ENCODE measurements at regions not wholly inside any gene's neighbourhood (a gene's known extent, or its start where the extent isn't known, plus 50 kb on each side); places are given as distances from the start of the nearest gene placed in this dataset.

DNA sequence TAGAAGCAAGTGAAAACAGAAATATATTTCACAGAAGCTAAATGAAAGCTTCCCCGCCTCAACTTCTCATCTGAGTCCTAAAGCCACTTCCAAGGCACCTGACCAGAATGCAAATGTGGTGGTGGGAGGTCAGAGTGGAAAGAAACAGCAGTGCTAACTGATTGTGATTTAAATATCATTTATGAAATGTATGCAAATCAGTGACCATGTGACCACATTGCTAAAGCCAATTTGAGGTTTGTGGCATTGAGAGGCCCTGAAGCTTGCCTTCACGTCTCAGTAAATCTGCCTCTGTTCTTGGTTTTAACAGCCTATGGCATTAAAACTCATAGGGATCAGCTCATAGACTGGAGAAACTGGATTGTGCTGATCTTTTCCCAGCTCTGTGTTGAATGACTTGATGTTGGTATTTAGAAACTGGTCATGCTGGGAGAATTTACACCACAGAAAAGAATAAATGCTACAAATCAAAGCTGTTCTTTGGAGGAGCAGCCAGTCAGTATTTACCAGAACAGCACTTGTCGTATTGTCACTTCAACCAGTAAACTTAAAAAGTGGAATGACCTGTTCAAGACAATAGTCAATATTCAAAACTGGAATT, 481.4 kb upstream of the ALCAM start:
- Histone ChIP-seq H3K27me3 (ENCODE audit: control insufficient read depth in 2 of 2, insufficient read depth in 2 of 2, low read length in 2 of 2) (no peaks in the 10 kb centered on the region), H3K4me3 (ENCODE audit: low read length in 2 of 2) (no peak overlapping the region), H3K27ac (ENCODE audit: low read depth in 2 of 2, low read length in 2 of 2) (no peak overlapping the region), H3K9me3 (ENCODE audit: control insufficient read depth in 2 of 2, low read length in 2 of 2) (no peaks in the 10 kb centered on the region), H3K4me1 (ENCODE audit: control insufficient read depth in 2 of 2, insufficient read depth in 2 of 2, low read length in 2 of 2) (no peaks in the 10 kb centered on the region), H3K9ac (ENCODE audit: low read depth in 1 of 2, low read length in 2 of 2) (no peak overlapping the region), H3K36me3 (ENCODE audit: control insufficient read depth in 2 of 2, insufficient read depth in 2 of 2, low read length in 2 of 2) (no peaks in the 10 kb centered on the region)

DNA sequence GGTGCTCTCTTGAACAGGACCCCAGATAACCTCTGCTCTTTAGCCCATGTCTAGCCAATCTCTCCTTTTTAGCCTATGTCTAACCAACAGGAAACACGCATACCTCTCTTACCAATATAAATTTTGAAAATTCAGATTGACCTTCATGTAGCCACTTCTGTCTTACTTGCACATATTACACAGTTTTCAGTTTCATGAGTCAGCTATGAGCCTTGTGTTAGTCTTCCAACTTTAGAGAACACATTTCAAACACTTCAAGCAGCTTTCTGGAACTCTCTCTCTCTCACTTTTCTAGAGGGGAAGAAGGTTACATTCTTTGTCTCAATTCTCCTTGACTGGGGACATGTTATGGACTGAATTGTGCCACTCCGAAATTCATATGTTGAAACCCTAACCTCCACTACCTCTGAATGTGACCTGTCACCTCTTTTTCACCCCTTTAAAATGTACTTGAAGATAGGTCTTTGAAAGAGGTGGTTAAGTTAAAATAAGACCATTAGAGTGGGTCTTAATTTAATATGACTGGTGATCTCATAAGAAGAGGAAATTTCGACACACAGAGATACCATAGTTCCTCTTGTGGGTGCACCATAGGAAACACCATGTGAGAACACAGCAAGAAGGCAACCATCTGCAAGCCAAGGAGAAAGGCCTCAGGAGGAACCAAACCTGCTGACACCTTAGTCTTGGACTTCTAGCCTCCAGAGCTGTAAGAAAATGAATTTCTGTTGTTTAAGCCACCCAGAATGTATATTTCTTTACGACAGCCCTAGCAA, 480.3 kb upstream of the ALCAM start:
- H3K27ac ChIP-seq (ENCODE audit: low read depth in 2 of 2, low read length in 2 of 2): no peak overlapping the region
- no peaks in the 10 kb centered on the region for H3K36me3 ChIP-seq (ENCODE audit: control insufficient read depth in 2 of 2, insufficient read depth in 2 of 2, low read length in 2 of 2)
- H3K27me3 ChIP-seq (ENCODE audit: control insufficient read depth in 2 of 2, insufficient read depth in 2 of 2, low read length in 2 of 2): no peaks in the 10 kb centered on the region
- H3K4me1 ChIP-seq (ENCODE audit: control insufficient read depth in 2 of 2, insufficient read depth in 2 of 2, low read length in 2 of 2): no peaks in the 10 kb centered on the region
- no peaks in the 10 kb centered on the region for H3K9me3 ChIP-seq (ENCODE audit: control insufficient read depth in 2 of 2, low read length in 2 of 2)
- H3K4me3 ChIP-seq (ENCODE audit: low read length in 2 of 2): no peak overlapping the region
- no peak overlapping the region for H3K9ac ChIP-seq (ENCODE audit: low read depth in 1 of 2, low read length in 2 of 2)

GRCh38 chr3:104887069-104887468, 479.6 kb upstream of the ALCAM start:
- Histone ChIP-seq H3K9ac (ENCODE audit: low read depth in 1 of 2, low read length in 2 of 2) (no peak overlapping the region), H3K4me3 (ENCODE audit: low read length in 2 of 2) (no peak overlapping the region), H3K27ac (ENCODE audit: low read depth in 2 of 2, low read length in 2 of 2) (no peak overlapping the region), H3K4me1 (ENCODE audit: control insufficient read depth in 2 of 2, insufficient read depth in 2 of 2, low read length in 2 of 2) (no peaks in the 10 kb centered on the region), H3K36me3 (ENCODE audit: control insufficient read depth in 2 of 2, insufficient read depth in 2 of 2, low read length in 2 of 2) (no peaks in the 10 kb centered on the region), H3K27me3 (ENCODE audit: control insufficient read depth in 2 of 2, insufficient read depth in 2 of 2, low read length in 2 of 2) (no peaks in the 10 kb centered on the region), H3K9me3 (ENCODE audit: control insufficient read depth in 2 of 2, low read length in 2 of 2) (no peaks in the 10 kb centered on the region)

- Histone ChIP-seq H3K36me3 (ENCODE audit: control insufficient read depth in 2 of 2, insufficient read depth in 2 of 2, low read length in 2 of 2) (no peaks in the 10 kb centered on the region), H3K27ac (ENCODE audit: low read depth in 2 of 2, low read length in 2 of 2) (no peak overlapping the region), H3K4me3 (ENCODE audit: low read length in 2 of 2) (no peak overlapping the region), H3K9me3 (ENCODE audit: control insufficient read depth in 2 of 2, low read length in 2 of 2) (no peaks in the 10 kb centered on the region), H3K9ac (ENCODE audit: low read depth in 1 of 2, low read length in 2 of 2) (no peak overlapping the region), H3K27me3 (ENCODE audit: control insufficient read depth in 2 of 2, insufficient read depth in 2 of 2, low read length in 2 of 2) (no peaks in the 10 kb centered on the region), H3K4me1 (ENCODE audit: control insufficient read depth in 2 of 2, insufficient read depth in 2 of 2, low read length in 2 of 2) (no peaks in the 10 kb centered on the region)
Observed at GRCh38 chr3:104887619-104888018, 479.1 kb upstream of the ALCAM start.

DNA sequence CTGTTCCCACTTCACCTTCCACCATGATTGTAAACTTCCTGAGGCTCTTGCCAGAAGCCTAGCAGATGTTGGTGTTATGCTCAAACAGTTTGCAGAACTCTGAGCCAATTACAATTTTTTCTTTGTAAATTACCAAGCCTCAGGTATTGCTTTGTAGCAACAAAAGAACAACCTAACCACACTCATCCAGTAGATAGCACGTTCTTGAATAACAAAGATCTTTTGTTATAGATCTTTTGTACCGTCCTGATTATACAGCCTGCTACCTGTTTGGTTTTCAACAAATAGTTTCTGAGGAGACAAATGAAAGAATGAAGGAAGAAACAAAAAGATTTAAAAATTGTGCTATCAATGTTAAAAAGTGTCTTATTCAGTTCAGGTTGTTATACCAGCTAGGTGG, 474.7 kb upstream of the ALCAM start:
- H3K9ac ChIP-seq (ENCODE audit: low read depth in 1 of 2, low read length in 2 of 2): no peak overlapping the region
- no peaks in the 10 kb centered on the region for H3K27me3 ChIP-seq (ENCODE audit: control insufficient read depth in 2 of 2, insufficient read depth in 2 of 2, low read length in 2 of 2)
- no peak overlapping the region for H3K4me3 ChIP-seq (ENCODE audit: low read length in 2 of 2)
- no peaks in the 10 kb centered on the region for H3K4me1 ChIP-seq (ENCODE audit: control insufficient read depth in 2 of 2, insufficient read depth in 2 of 2, low read length in 2 of 2)
- H3K9me3 ChIP-seq (ENCODE audit: control insufficient read depth in 2 of 2, low read length in 2 of 2): no peaks in the 10 kb centered on the region
- H3K36me3 ChIP-seq (ENCODE audit: control insufficient read depth in 2 of 2, insufficient read depth in 2 of 2, low read length in 2 of 2): no peaks in the 10 kb centered on the region
- no peak overlapping the region for H3K27ac ChIP-seq (ENCODE audit: low read depth in 2 of 2, low read length in 2 of 2)

DNA sequence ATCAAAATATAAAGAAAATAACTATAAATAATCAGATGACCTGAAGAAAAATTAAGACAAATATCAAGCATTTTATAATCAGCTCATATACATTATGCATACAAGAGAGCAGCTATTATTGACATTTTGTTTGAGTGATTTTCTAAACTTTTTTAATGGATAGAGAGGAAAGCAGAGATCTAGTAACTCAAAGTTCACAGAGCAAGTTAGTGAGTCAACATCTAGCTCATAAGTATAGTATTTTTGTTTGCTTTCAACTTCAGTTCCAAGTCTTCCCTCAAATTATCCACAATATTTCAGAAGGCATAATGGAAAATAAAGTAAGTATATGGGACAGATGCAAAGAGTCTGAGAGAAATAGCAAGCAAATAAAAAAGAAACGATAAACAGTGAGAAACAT, 470.1 kb upstream of the ALCAM start:
- Histone ChIP-seq H3K27ac (ENCODE audit: low read depth in 2 of 2, low read length in 2 of 2) (no peak overlapping the region), H3K9ac (ENCODE audit: low read depth in 1 of 2, low read length in 2 of 2) (no peak overlapping the region), H3K4me1 (ENCODE audit: control insufficient read depth in 2 of 2, insufficient read depth in 2 of 2, low read length in 2 of 2) (no peaks in the 10 kb centered on the region), H3K9me3 (ENCODE audit: control insufficient read depth in 2 of 2, low read length in 2 of 2) (no peaks in the 10 kb centered on the region), H3K27me3 (ENCODE audit: control insufficient read depth in 2 of 2, insufficient read depth in 2 of 2, low read length in 2 of 2) (no peaks in the 10 kb centered on the region), H3K4me3 (ENCODE audit: low read length in 2 of 2) (no peak overlapping the region), H3K36me3 (ENCODE audit: control insufficient read depth in 2 of 2, insufficient read depth in 2 of 2, low read length in 2 of 2) (no peaks in the 10 kb centered on the region)

DNA sequence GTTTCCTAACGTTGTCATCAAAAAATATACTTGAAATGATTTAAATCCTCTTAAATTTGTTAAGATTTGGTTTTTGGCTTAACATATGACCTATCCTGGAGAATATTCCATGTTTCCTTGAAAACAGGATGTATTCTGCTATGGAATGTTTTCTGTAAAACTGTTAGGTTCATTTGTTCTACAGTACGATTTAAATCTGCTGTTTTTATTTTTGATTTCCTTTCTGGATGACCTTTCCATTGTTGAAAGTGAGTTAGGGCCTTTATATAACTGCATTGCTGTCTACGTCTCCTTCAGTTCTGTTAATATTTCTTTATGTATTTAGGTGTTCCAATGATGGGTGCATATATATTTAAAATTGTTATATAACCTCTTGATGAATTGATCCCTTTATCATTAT, 465.3 kb upstream of the ALCAM start:
- Histone ChIP-seq H3K27ac (ENCODE audit: low read depth in 2 of 2, low read length in 2 of 2) (no peak overlapping the region), H3K27me3 (ENCODE audit: control insufficient read depth in 2 of 2, insufficient read depth in 2 of 2, low read length in 2 of 2) (no peaks in the 10 kb centered on the region), H3K9ac (ENCODE audit: low read depth in 1 of 2, low read length in 2 of 2) (no peak overlapping the region), H3K9me3 (ENCODE audit: control insufficient read depth in 2 of 2, low read length in 2 of 2) (peaks cover 0 to 3% of the 10 kb centered on the region in 2 donors), H3K4me3 (ENCODE audit: low read length in 2 of 2) (no peak overlapping the region), H3K4me1 (ENCODE audit: control insufficient read depth in 2 of 2, insufficient read depth in 2 of 2, low read length in 2 of 2) (no peaks in the 10 kb centered on the region), H3K36me3 (ENCODE audit: control insufficient read depth in 2 of 2, insufficient read depth in 2 of 2, low read length in 2 of 2) (no peaks in the 10 kb centered on the region)

DNA sequence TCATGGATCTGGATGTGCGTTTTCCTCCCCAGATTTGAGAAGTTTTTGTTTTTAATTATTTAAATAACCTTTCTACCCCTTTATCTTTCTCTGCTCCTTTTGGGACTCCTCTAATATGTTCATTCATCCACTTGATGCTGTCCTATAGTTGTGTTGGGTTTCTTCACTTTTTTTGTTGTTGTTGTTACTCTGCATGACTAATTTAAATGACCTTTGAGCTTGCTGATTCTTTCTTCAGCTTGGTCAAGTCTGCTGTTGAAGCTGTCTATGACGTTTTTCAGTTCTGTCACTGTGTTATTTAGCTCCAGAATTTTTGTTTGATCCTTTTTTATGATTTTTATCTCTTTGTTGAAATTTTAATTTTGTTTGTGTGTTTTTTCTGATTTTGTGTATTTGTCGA, 463.6 kb upstream of the ALCAM start:
- H3K27me3 ChIP-seq (ENCODE audit: control insufficient read depth in 2 of 2, insufficient read depth in 2 of 2, low read length in 2 of 2): no peaks in the 10 kb centered on the region
- H3K9me3 ChIP-seq (ENCODE audit: control insufficient read depth in 2 of 2, low read length in 2 of 2): peaks cover 0 to 3% of the 10 kb centered on the region in 2 donors
- H3K36me3 ChIP-seq (ENCODE audit: control insufficient read depth in 2 of 2, insufficient read depth in 2 of 2, low read length in 2 of 2): no peaks in the 10 kb centered on the region
- no peaks in the 10 kb centered on the region for H3K4me1 ChIP-seq (ENCODE audit: control insufficient read depth in 2 of 2, insufficient read depth in 2 of 2, low read length in 2 of 2)
- no peak overlapping the region for H3K4me3 ChIP-seq (ENCODE audit: low read length in 2 of 2)
- H3K9ac ChIP-seq (ENCODE audit: low read depth in 1 of 2, low read length in 2 of 2): no peak overlapping the region
- no peak overlapping the region for H3K27ac ChIP-seq (ENCODE audit: low read depth in 2 of 2, low read length in 2 of 2)

DNA sequence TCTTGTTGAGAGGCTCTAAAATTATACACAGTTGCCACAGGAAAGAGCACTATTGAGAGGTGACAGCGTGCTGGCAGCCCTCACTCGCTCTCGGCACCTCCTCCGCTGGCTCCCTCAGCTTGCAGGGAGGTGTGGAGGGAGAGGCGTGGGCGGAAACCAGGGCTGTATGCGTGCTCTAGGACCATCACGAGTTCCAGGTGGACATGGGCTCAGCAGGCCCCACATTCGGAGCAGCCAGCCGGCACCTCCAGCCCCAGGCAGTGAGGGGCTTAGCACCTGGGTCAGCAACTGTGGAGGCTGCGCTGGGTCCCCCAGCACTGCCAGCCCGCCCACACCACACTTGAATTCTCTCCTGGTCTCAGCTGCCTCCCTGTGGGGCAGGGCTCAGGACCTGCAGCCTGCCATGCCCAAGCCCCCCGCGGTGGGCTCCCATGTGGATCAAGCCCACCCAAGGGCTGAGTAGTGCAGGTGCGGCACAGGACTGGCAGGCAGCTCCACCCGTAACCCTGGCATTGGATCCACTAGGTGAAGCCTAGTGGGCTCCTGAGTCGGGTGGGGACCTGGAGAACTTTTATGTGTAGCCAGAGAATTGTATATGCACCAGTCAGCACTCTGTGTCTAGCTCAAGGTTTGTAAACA, 460.6 kb upstream of the ALCAM start:
- H3K9me3 ChIP-seq (ENCODE audit: control insufficient read depth in 2 of 2, low read length in 2 of 2): peaks cover 0 to 3% of the 10 kb centered on the region in 2 donors
- no peaks in the 10 kb centered on the region for H3K4me1 ChIP-seq (ENCODE audit: control insufficient read depth in 2 of 2, insufficient read depth in 2 of 2, low read length in 2 of 2)
- no peaks in the 10 kb centered on the region for H3K36me3 ChIP-seq (ENCODE audit: control insufficient read depth in 2 of 2, insufficient read depth in 2 of 2, low read length in 2 of 2)

GRCh38 chr3:104907507-104907906, 459.2 kb upstream of the ALCAM start:
- no peaks in the 10 kb centered on the region for H3K36me3 ChIP-seq (ENCODE audit: control insufficient read depth in 2 of 2, insufficient read depth in 2 of 2, low read length in 2 of 2)

More for the DNA sequence above, 460.6 kb upstream of the ALCAM start:
- Histone ChIP-seq H3K27me3 (ENCODE audit: control insufficient read depth in 2 of 2, insufficient read depth in 2 of 2, low read length in 2 of 2) (no peaks in the 10 kb centered on the region), H3K27ac (ENCODE audit: low read depth in 2 of 2, low read length in 2 of 2) (no peak overlapping the region), H3K9ac (ENCODE audit: low read depth in 1 of 2, low read length in 2 of 2) (no peak overlapping the region), H3K4me3 (ENCODE audit: low read length in 2 of 2) (no peak overlapping the region)

More at GRCh38 chr3:104907507-104907906, 459.2 kb upstream of the ALCAM start:
- no peaks in the 10 kb centered on the region for H3K4me1 ChIP-seq (ENCODE audit: control insufficient read depth in 2 of 2, insufficient read depth in 2 of 2, low read length in 2 of 2)
- H3K27ac ChIP-seq (ENCODE audit: low read depth in 2 of 2, low read length in 2 of 2): no peak overlapping the region
- H3K9ac ChIP-seq (ENCODE audit: low read depth in 1 of 2, low read length in 2 of 2): no peak overlapping the region
- peaks cover 0 to 3% of the 10 kb centered on the region in 2 donors for H3K9me3 ChIP-seq (ENCODE audit: control insufficient read depth in 2 of 2, low read length in 2 of 2)
- no peak overlapping the region for H3K4me3 ChIP-seq (ENCODE audit: low read length in 2 of 2)
- H3K27me3 ChIP-seq (ENCODE audit: control insufficient read depth in 2 of 2, insufficient read depth in 2 of 2, low read length in 2 of 2): no peaks in the 10 kb centered on the region
